SK-N-SH (cell line): ENCODE measurements at regions not wholly inside any gene's neighbourhood (a gene's known extent, or its start where the extent isn't known, plus 50 kb on each side); places are given as distances from the start of the nearest gene placed in this dataset.

Experiments
- CTCF ChIA-PET: fragments of 300-600, 350-600 bp; formaldehyde crosslinking; extraction: SDS; loops from one replicate; lab custom pipeline; 2021; lab: Yijun Ruan, JAX
- POLR2A ChIA-PET: fragments of 350-600 bp; sonication (Branson Sonifier 250); formaldehyde crosslinking; extraction: SDS; loops from one replicate; lab custom pipeline; 2020; ENCODE audit warnings: antibody characterized with exemption, inconsistent platforms; lab: Yijun Ruan, JAX
- DNase-seq: peaks from one replicate; pipeline ENCODE4 v3.0.0; 2012
- H2AFZ ChIP-seq: fragments of 200-600 bp; sonication (generic); 2 replicates; pipeline ENCODE4 v1.8.1; 2016; ENCODE audit warnings: antibody characterized with exemption, mild to moderate bottlenecking, low read depth
- H3F3A ChIP-seq: fragments of 200-600 bp; sonication (generic); replicated peaks from 2 replicates; pipeline ENCODE3; 2016; ENCODE audit warnings: antibody characterized with exemption, mild to moderate bottlenecking; ENCODE audit not compliant: insufficient read depth
- H3K27ac ChIP-seq, 2 experiments: fragments of 200-500 bp in 1 of 2; fragments of 200-600 bp in 1 of 2; sonication (Bioruptor generic) in 1 of 2; sonication (generic), shearing (Covaris generic) in 1 of 2; 2 replicates each; pipeline versions ENCODE4 v1.5.1 to v1.6.1; 2014 to 2016; ENCODE audit warnings: low read depth in 2 of 2, inconsistent platforms in 1 of 2, low read length in 1 of 2, mild to moderate bottlenecking in 1 of 2, mixed read lengths in 1 of 2
- H3K27me3 ChIP-seq: fragments of 200-600 bp; sonication (generic), shearing (Covaris generic); 2 replicates; pipeline ENCODE4 v1.6.1; 2016; ENCODE audit warnings: mixed run types; ENCODE audit not compliant: insufficient read depth
- H3K36me3 ChIP-seq, 2 experiments: fragments of 200-500 bp in 1 of 2; fragments of 200-600 bp in 1 of 2; sonication (Bioruptor generic) in 1 of 2; sonication (generic) in 1 of 2; replicated peaks in 1 of 2; 2 replicates each; pipeline versions ENCODE3 to v1.5.1; 2014 to 2016; ENCODE audit warnings: low read length in 1 of 2, mild to moderate bottlenecking in 1 of 2; ENCODE audit not compliant: insufficient read depth in 2 of 2, control insufficient read depth in 1 of 2
- H3K4me1 ChIP-seq, 2 experiments: fragments of 200-500 bp in 1 of 2; fragments of 200-600 bp in 1 of 2; sonication (Bioruptor generic) in 1 of 2; sonication (generic), shearing (Covaris generic) in 1 of 2; 2 replicates each; pipeline versions ENCODE4 v1.5.1 to v1.6.1; 2014 to 2016; ENCODE audit warnings: low read depth in 1 of 2, low read length in 1 of 2, mixed run types in 1 of 2; ENCODE audit not compliant: insufficient read depth in 2 of 2, control insufficient read depth in 1 of 2
- H3K4me2 ChIP-seq: fragments of 200-600 bp; sonication (generic), shearing (Covaris generic); 2 replicates; pipeline ENCODE4 v1.6.1; 2017; ENCODE audit warnings: mixed run types
- H3K4me3 ChIP-seq, 2 experiments: fragments of 200-500 bp in 1 of 2; fragments of 200-600 bp in 1 of 2; sonication (Bioruptor generic) in 1 of 2; sonication (generic), shearing (Covaris generic) in 1 of 2; 2 replicates each; pipeline versions ENCODE4 v1.5.1 to v1.8.1; 2014 to 2016; ENCODE audit warnings: low read depth in 2 of 2, inconsistent platforms in 1 of 2, low read length in 1 of 2, mild to moderate bottlenecking in 1 of 2, mixed read lengths in 1 of 2, moderate library complexity in 1 of 2
- H3K79me2 ChIP-seq: fragments of 200-600 bp; sonication (generic); 2 replicates; pipeline ENCODE4 v1.8.1; 2017; ENCODE audit warnings: mild to moderate bottlenecking; ENCODE audit not compliant: insufficient read depth
- H3K9ac ChIP-seq: fragments of 200-600 bp; sonication (generic); 2 replicates; pipeline ENCODE4 v1.6.1; 2017; ENCODE audit warnings: mixed run types
- H3K9me2 ChIP-seq: fragments of 200-600 bp; sonication (generic); 2 replicates; pipeline ENCODE4 v1.6.1; 2017; ENCODE audit warnings: mixed run types
- H3K9me3 ChIP-seq: fragments of 200-600 bp; sonication (generic); 2 replicates; pipeline ENCODE4 v1.6.1; 2017; ENCODE audit warnings: mixed run types, mild to moderate bottlenecking, moderate library complexity
- H4K20me1 ChIP-seq: fragments of 200-600 bp; sonication (generic); 2 replicates; pipeline ENCODE4 v1.6.1; 2017; ENCODE audit warnings: mild to moderate bottlenecking, mixed run types; ENCODE audit not compliant: insufficient read depth
- CHD2 ChIP-seq: fragments of 150-350 bp; IDR thresholded peaks from 2 replicates; pipeline ENCODE4 v1.6.1; 2018; ENCODE audit warnings: low read length; ENCODE audit not compliant: partially characterized antibody
- ELF1 ChIP-seq: IDR thresholded peaks from 2 replicates; pipeline ENCODE4 v1.4.0; 2012
- EZH2phosphoT487 ChIP-seq: fragments of 200-600 bp; sonication (generic); IDR thresholded peaks from 2 replicates; pipeline ENCODE4 v1.6.1; 2017; ENCODE audit warnings: low read depth, mixed run types, mild to moderate bottlenecking, antibody characterized with exemption, moderate library complexity, borderline replicate concordance
- FOXJ3 ChIP-seq: sonication (generic); formaldehyde crosslinking; IDR thresholded peaks from 2 replicates; pipeline ENCODE4 v1.5.1; 2020; ENCODE audit warnings: mild to moderate bottlenecking, missing genetic modification reagents
- MEF2A ChIP-seq: IDR thresholded peaks from 2 replicates; pipeline ENCODE4 v1.4.0; 2012; ENCODE audit warnings: low read depth, borderline replicate concordance
- MXI1 ChIP-seq: IDR thresholded peaks from 2 replicates; pipeline ENCODE4 v1.6.1; 2012; ENCODE audit warnings: mild to moderate bottlenecking, low read depth, low read length, improper control_type of control experiment
- NFIC ChIP-seq: IDR thresholded peaks from 2 replicates; pipeline ENCODE4 v1.4.0; 2012; ENCODE audit warnings: borderline replicate concordance
- NRF1 ChIP-seq: IDR thresholded peaks from 2 replicates; pipeline ENCODE4 v1.6.1; 2012; ENCODE audit warnings: low read depth, mild to moderate bottlenecking, low read length
- POLR2AphosphoS5 ChIP-seq: IDR thresholded peaks from 2 replicates; pipeline ENCODE4 v1.6.1; 2012; ENCODE audit warnings: low read depth, low read length
- RAD21 ChIP-seq: IDR thresholded peaks from 2 replicates; pipeline ENCODE4 v1.6.1; 2012; ENCODE audit warnings: mild to moderate bottlenecking, low read length
- RCOR1 ChIP-seq: fragments of 150-350 bp; IDR thresholded peaks from 2 replicates; pipeline ENCODE4 v1.6.1; 2017; ENCODE audit warnings: antibody characterized with exemption, low read length
- SIN3A ChIP-seq: IDR thresholded peaks from 2 replicates; pipeline ENCODE4 v1.6.1; 2012; ENCODE audit warnings: low read depth, mild to moderate bottlenecking, low read length, moderate library complexity, borderline replicate concordance
- SMC3 ChIP-seq: IDR thresholded peaks from 2 replicates; pipeline ENCODE4 v1.6.1; 2012; ENCODE audit warnings: low read depth, low read length, improper control_type of control experiment
- TAF1 ChIP-seq: IDR thresholded peaks from 2 replicates; pipeline ENCODE4 v1.6.1; 2012; ENCODE audit warnings: low read depth, mild to moderate bottlenecking, low read length, moderate library complexity, borderline replicate concordance
- TCF12 ChIP-seq: IDR thresholded peaks from 2 replicates; pipeline ENCODE4 v1.4.0; 2012
- USF1 ChIP-seq: IDR thresholded peaks from 2 replicates; pipeline ENCODE4 v1.4.0; 2012; ENCODE audit warnings: low read depth, borderline replicate concordance
- YY1 ChIP-seq: IDR thresholded peaks from 2 replicates; pipeline ENCODE4 v1.4.0; 2012; ENCODE audit warnings: low read depth, mild to moderate bottlenecking
- ZBTB33 ChIP-seq: IDR thresholded peaks from 2 replicates; pipeline ENCODE4 v1.4.0; 2012; ENCODE audit warnings: low read depth, borderline replicate concordance
- WGBS: methylation state at CpG from one replicate; pipeline ENCODE4 v1.1.6; 2017; ENCODE audit warnings: low lambda C conversion rate; 5-methylcytosine and 5-hydroxymethylcytosine counted together
- TF ChIP-seq, protein P1 (sequence below): fragments of 150-350 bp; IDR thresholded peaks from 2 replicates; pipeline ENCODE4 v1.6.1; 2016; ENCODE audit warnings: mild to moderate bottlenecking, low read depth, low read length
- TF ChIP-seq, protein P2 (sequence below): IDR thresholded peaks from 2 replicates; pipeline ENCODE4 v1.4.0; 2012; ENCODE audit warnings: low read depth

- Histone ChIP-seq H2AFZ (no peak overlapping the region), H4K20me1 (no peaks in the 10 kb centered on the region), H3K79me2 (no peaks in the 10 kb centered on the region), H3K36me3 (no peaks in the 10 kb centered on the region), H3K4me3 (no peak overlapping the region), H3K9me3 (no peaks in the 10 kb centered on the region), H3F3A (no peaks in the 10 kb centered on the region), H3K9ac (no peak overlapping the region), H3K27me3 (no peaks in the 10 kb centered on the region), H3K4me2 (no peak overlapping the region), H3K4me1 (no peaks in the 10 kb centered on the region; a peak in 1 of 4 replicates), H3K9me2 (no peaks in the 10 kb centered on the region), H3K27ac (no peak overlapping the region)
- ChIA-PET CTCF (interaction anchor here (0.9 kb wide), 1 partner anchor 15 kb away, joined by 3 read pairs; no protein-coding TSS in a partner anchor), POLR2A (no interaction called here)
- TF ChIP-seq, protein P1, sequence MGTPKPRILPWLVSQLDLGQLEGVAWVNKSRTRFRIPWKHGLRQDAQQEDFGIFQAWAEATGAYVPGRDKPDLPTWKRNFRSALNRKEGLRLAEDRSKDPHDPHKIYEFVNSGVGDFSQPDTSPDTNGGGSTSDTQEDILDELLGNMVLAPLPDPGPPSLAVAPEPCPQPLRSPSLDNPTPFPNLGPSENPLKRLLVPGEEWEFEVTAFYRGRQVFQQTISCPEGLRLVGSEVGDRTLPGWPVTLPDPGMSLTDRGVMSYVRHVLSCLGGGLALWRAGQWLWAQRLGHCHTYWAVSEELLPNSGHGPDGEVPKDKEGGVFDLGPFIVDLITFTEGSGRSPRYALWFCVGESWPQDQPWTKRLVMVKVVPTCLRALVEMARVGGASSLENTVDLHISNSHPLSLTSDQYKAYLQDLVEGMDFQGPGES, result no peak
- no peak for TF ChIP-seq POLR2AphosphoS5
- TF ChIP-seq SIN3A, result no peak
- TF ChIP-seq MEF2A, result no peak
- TF ChIP-seq FOXJ3 (CRISPR knock-in tag), result no peak
- no peak for TF ChIP-seq ELF1
- no peak for TF ChIP-seq MXI1
- no peak for TF ChIP-seq SMC3
- TF ChIP-seq TAF1, result no peak
- TF ChIP-seq RAD21, result no peak
- TF ChIP-seq NFIC, result no peak
- TF ChIP-seq CHD2, result no peak
- TF ChIP-seq ZBTB33, result no peak
- no peak for TF ChIP-seq YY1
- TF ChIP-seq TCF12, result no peak
- TF ChIP-seq NRF1, result no peak
- no peak for TF ChIP-seq RCOR1
- TF ChIP-seq USF1, result no peak
- no peak for TF ChIP-seq EZH2phosphoT487
- TF ChIP-seq, protein P2, sequence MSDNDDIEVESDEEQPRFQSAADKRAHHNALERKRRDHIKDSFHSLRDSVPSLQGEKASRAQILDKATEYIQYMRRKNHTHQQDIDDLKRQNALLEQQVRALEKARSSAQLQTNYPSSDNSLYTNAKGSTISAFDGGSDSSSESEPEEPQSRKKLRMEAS, result no peak
- 91% methylated on average over 3 of the region's 3 CpGs for WGBS
- DNase-seq, result no peak
Measured at GRCh38 chr18:56240405-56240804, 398.0 kb downstream of the TXNL1 start.
